ENCODE measurements at regions not wholly inside any gene's neighbourhood (a gene's known extent, or its start where the extent isn't known, plus 50 kb on each side); places are given as distances from the start of the nearest gene placed in this dataset.

DNA sequence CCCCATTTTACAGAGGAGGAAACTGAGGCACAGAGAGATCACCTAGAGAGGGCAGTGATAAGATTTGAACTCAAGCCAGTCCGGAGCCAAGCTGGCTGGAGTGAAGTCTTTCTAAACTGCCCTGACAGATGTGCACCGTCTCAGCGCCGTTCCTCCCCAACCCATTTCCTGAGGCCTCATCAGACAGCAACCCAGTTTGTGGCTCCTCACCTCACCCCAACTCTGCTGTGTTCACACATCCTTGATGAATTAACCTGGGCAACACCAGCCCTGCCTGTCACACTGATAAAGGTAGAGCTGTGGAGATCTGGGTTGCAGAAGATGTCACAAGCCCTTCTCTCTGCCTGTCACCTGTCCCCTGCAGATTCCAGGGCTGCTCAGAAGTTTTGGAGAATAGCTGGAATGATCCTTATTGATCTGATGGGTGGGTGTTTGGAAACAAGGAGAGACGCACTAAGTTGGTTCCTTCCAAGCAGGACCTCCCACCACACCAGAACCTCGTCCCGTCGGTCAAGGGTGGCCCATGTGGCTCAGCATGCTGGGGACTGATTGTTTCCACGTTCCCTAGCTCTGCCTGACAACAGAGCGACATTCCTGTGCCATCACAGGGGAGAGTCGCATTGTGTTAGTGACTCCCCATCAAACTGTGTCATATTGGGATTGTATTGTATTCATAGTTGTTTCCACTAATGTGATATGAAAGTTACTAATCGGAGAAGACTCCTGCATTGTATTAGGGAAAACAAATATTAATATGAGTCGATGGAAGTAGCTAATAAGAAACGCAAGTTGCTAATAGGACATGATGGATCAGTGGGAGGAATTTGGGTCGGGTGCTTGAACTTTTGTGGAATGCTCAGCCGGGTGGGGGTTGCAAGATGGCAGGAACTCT is 200.6 kb downstream of the PHETA1 start:
- H2BK15ac ChIP-seq (ENCODE audit: low read length), result no peak overlapping the region
- WGBS, 2 experiments (ENCODE audit: extremely low coverage in 1 of 2, insufficient coverage in 1 of 2, insufficient read length in 1 of 2, insufficient replicate concordance in 2 of 2, low coverage in 1 of 2, low lambda C conversion rate in 2 of 2, missing lambda C conversion rate in 1 of 2), result 92% methylated on average over 16 of the region's 16 CpGs; no CpG with 5 or more reads in 1 of the 2 experiments
- H3K56ac ChIP-seq (replicated peaks; ENCODE audit: insufficient read length, low read depth, low read length), result no peak overlapping the region
- H4K8ac ChIP-seq (ENCODE audit: extremely low read depth, insufficient read depth, low read length), result no peak overlapping the region; the same call in 1 of the 2 replicates
- H2AFZ ChIP-seq (ENCODE audit: low read length), result no peak overlapping the region
- H2BK20ac ChIP-seq (ENCODE audit: low read length), result no peak overlapping the region
- no peaks in the 10 kb centered on the region; the same call in 1 of the 2 replicates for H3K79me1 ChIP-seq (ENCODE audit: low read depth, low read length)
- no peak overlapping the region for H3K4me2 ChIP-seq (ENCODE audit: insufficient read depth in 1 of 2, low read depth in 2 of 2, low read length in 2 of 2)
- peaks cover 5 to 7% of the 10 kb centered on the region in 2 experiments for H4K20me1 ChIP-seq (replicated peaks in 1 of 2; ENCODE audit: control insufficient read depth in 1 of 2, insufficient read depth in 2 of 2, low read length in 2 of 2)
- H2BK12ac ChIP-seq (ENCODE audit: low read depth, low read length), result no peak overlapping the region
- DNase-seq (ENCODE audit: low read depth in 1 of 2, low spot score in 2 of 2) (no peak), FAIRE-seq (no peak)
- H3K9ac ChIP-seq (replicated peaks in 1 of 4; ENCODE audit: extremely low read depth in 1 of 4, low read depth in 3 of 4, low read length in 3 of 4), result no peak overlapping the region
- peaks cover 0 to 2% (median 0%) of the 10 kb centered on the region in 4 experiments; a peak in 1 of 7 replicates for H3K27me3 ChIP-seq (replicated peaks in 1 of 4; ENCODE audit: control insufficient read depth in 3 of 4, extremely low read depth in 1 of 4, insufficient read depth in 3 of 4, low read length in 3 of 4)
- H3K4ac ChIP-seq (replicated peaks; ENCODE audit: insufficient read length, low read depth, low read length), result no peak overlapping the region
- H3K79me2 ChIP-seq (ENCODE audit: control insufficient read depth in 1 of 2, insufficient read depth in 2 of 2, low read length in 2 of 2), result no peaks in the 10 kb centered on the region
- no peak overlapping the region for H2AK5ac ChIP-seq (ENCODE audit: low read depth, low read length)
- ChIA-PET CTCF (ENCODE audit: partially characterized antibody) (interaction anchor here (0.7 to 2.0 kb wide), 7 partner anchors 10 to 162 kb away, joined by 3 to 5 read pairs (median 3); no protein-coding TSS in a partner anchor), POLR2A (ENCODE audit: partially characterized antibody) (interaction anchor here (0.7 kb wide), 1 partner anchor 8 kb away, joined by 3 read pairs; no protein-coding TSS in a partner anchor)
- H4K5ac ChIP-seq (ENCODE audit: insufficient read length, low read depth, low read length), result no peak overlapping the region
- peak overlapping the region; percentile 6 for H4K91ac ChIP-seq (replicated peaks; ENCODE audit: insufficient read length, low read length)
- no peak overlapping the region for H3K23ac ChIP-seq (ENCODE audit: insufficient read length)
- no peaks in the 10 kb centered on the region for H3K23me2 ChIP-seq (ENCODE audit: low read depth, low read length)
- H3K27ac ChIP-seq (ENCODE audit: low read depth, low read length), result no peak overlapping the region
- H2BK120ac ChIP-seq (replicated peaks; ENCODE audit: low read depth, low read length), result no peak overlapping the region
- H3K4me1 ChIP-seq (replicated peaks in 1 of 4; ENCODE audit: control insufficient read depth in 3 of 4, insufficient read depth in 4 of 4, low read length in 3 of 4), result no peaks in the 10 kb centered on the region
- no peak overlapping the region for H3K18ac ChIP-seq (ENCODE audit: extremely low read depth, low read length)
- no peak overlapping the region for H2BK5ac ChIP-seq (ENCODE audit: low read depth, low read length)
- no peak overlapping the region for H3K4me3 ChIP-seq (ENCODE audit: extremely low read depth in 1 of 4, insufficient read depth in 2 of 4, low read depth in 3 of 4, low read length in 4 of 4)
- H3K9me3 ChIP-seq (ENCODE audit: insufficient read depth in 2 of 2, low read depth in 1 of 2, low read length in 1 of 2), result no peaks in the 10 kb centered on the region
- H3K36me3 ChIP-seq (ENCODE audit: control insufficient read depth in 2 of 4, insufficient read depth in 4 of 4, low read length in 3 of 4), result no peaks in the 10 kb centered on the region
- H3K14ac ChIP-seq (ENCODE audit: insufficient read length), result no peak overlapping the region
- TF ChIP-seq POLR2AphosphoS5 (IDR thresholded peaks at IDR 0.05; ENCODE audit: low read depth, low read length) (no peak), FOSL1 (IDR thresholded peaks at IDR 0.05; ENCODE audit: insufficient read depth, low read depth, low read length) (no peak), E2F6 (IDR thresholded peaks at IDR 0.05) (no peak), JUND (IDR thresholded peaks at IDR 0.05; ENCODE audit: low read length) (no peak), MAX (IDR thresholded peaks at IDR 0.05) (peak; percentile 26; the same call in 1 of the 2 replicates), KDM4A (IDR thresholded peaks at IDR 0.05; ENCODE audit: low read depth, low read length, severe bottlenecking) (no peak), RBBP5 (IDR thresholded peaks at IDR 0.05; ENCODE audit: borderline replicate concordance, low read depth, low read length) (no peak), HDAC2 (IDR thresholded peaks at IDR 0.05; ENCODE audit: borderline replicate concordance in 1 of 2, low read depth in 2 of 2, low read length in 2 of 2) (no peak), SRF (IDR thresholded peaks at IDR 0.05; ENCODE audit: low read depth, low read length) (no peak), CBX5 (IDR thresholded peaks at IDR 0.05; ENCODE audit: low read depth, low read length) (no peak)
